ENCODE measurements at regions not wholly inside any gene's neighbourhood (a gene's known extent, or its start where the extent isn't known, plus 50 kb on each side); places are given as distances from the start of the nearest gene placed in this dataset.
"Not testable (repeated sequence)": the region's sequence is repeated elsewhere in the genome, so short reads cannot be mapped to it uniquely, and the experiment has no call there.

DNA sequence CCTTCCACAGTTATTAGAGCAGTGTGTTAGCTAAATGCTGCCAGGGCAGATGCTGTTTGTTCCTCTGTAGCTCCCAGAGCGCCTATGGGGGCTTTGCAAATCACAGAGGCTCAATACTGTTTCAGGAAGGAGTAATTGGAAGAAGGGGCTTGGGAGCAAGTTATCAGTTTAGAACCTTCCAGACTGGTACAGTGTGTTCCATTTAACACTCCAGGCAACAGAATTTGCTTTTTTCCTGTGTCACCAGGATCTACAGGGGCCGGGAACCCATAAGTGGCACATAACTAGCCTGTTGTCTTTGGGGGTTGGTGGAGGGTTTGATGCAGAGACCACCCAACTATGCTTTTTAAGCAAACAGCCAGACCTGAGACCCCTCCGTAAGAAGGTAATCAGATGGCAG lies 307.3 kb upstream of the KCNN2 start:
- no peak for DNase-seq

DNA sequence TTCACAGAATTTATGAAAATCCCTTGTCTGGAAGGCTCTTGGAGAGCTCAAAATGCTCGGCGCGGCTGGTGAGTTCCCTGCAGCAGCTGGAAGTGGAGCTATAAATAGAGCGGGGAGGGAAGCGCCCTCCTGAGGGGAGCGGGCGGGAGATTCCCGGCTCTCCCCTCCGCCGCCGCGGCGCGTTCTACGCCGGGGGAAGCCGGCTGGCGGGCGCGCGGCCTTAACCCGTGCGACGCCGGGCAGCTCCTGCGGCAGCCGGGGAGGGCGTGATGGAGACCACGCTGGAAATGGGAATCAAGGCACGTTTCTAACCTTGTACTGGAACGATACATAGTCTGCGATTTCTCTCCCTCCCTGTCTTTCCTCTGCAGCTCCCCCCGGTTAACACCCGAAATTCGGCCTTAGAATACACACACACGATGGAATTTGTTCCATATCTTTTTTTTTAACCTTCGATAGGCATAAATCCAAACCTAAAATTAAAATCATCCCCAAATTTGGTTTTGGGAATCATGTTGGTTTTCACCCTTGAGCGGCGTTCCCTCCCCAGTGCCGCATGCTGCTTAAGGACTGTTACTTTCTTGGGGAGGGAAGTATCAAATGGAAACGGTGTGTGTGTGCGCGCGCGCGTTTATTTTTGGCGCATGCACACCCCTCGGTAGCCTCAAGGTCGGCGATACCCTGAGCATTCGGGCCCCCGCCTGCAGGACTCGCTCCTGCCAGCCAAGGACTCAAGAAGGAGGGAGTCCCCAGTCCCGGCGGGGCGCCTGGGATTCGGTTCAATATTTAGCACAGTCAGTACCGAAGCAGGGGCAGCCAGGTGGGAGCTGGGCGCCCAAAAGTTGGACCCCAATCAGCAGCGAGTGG lies 306.3 kb upstream of the KCNN2 start:
- DNase-seq: peak; percentile 81

- DNase-seq: no peak
These were observed 305.7 kb upstream of the KCNN2 start for GRCh38 chr5:114056185-114056538.

DNA sequence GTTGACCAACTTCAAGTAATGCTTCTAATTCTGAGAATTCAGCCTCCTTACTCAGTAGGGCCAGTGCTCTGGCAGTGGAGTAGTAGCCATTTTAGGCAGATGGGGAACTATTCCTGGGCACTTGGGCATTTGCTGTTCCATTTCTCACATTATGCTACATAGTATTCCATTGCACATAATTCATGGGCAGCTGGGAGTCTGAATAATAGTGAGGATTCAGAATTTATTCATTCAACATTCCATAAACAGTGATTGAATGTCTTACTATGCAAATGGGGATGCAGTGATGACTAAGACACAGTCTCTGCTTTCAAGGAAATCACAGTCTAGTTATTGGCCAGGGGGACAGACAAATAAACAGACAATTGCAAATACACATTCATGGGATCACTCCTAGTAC lies 301.0 kb upstream of the KCNN2 start:
- no peak for DNase-seq

GRCh38 chr5:114062932-114063867 lies 298.7 kb upstream of the KCNN2 start:
- no peak for DNase-seq

DNA sequence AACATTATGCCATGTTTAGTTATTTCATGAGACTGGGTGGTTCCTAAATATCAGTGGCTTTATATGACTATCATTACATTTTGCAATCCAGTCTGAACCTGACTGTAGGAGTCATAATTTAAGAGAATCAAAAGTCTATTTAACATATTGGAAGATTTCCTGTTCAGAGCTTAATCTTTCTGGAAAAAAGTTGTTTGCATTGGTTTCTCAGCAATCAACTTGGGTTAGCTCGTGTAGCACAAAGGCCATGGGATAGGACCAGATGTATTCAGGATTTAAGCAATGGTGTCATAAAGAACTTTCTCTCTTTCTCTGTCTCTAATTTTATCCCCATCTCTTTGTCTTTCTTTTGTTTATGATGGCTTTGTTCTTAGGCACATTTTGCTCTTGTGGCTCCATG lies 296.0 kb upstream of the KCNN2 start:
- no peak for DNase-seq

DNA sequence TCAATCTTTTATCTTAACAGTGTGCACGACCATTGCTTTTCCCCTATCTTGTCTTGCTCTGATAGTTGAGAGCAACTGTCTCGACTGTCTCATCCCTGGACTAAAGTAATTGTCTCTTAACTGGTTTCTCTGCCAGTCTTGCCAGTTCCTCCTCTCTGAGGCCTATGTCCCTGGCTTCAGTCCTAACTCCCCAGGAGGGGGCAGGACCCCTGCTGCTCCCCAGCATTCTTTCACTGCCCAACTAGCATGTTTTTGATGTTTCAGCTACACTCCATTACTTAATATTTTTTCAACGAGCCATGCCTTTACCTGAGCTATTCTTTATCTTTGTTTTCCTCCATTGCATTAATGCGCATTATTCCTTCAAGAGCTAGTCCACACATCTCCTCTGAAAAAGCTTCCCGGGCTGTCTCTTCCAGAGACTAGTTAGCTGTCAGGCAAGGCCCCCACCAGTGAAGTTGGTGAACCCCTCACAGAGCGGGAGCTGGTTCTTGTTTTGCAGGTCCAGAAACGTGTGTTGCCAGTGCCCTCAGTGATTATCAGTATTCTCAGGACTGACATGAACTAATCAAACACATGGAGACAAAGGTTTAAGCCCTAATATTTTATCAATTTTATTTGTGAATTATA lies 291.7 kb upstream of the KCNN2 start:
- DNase-seq: no peak

DNA sequence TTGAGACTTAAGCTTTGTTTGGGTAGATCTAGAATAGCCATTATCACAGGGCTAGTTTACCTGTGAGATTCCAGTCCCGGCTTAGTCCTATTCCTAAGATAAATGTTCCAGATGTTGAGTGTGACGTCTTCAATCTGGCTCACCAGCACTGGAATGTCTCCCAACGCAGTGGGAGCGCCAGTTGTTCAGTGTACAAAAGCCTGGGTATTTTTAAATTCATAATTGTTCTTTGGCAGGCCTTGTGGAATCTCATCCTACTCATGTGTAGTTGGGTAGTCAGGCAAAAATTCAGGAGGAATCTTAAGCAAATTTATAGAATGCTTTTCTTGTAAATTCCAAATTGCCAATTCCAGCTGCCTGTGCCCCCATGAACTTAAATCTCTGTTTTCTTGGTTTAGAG lies 272.6 kb upstream of the KCNN2 start:
- DNase-seq: no peak

DNA sequence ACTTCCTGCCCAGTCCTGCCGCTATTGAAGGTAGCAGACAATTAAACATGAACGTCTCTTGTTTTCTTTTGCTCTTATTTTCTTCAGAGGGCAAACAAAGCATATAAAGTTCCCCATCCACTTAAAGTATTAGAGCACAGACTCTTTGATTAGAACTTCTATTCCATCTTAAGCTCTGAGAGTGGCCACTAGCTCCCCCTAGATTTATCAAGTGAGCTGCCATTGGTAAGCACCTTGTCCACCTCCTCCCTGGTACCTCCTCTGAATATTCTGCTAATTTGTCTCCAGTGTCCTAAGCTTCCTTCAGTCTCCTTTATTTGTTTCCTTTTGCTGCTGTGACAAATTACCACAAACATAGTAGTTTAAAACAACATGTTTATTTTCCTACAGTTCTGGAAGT lies 264.3 kb upstream of the KCNN2 start:
- DNase-seq: no peak

DNA sequence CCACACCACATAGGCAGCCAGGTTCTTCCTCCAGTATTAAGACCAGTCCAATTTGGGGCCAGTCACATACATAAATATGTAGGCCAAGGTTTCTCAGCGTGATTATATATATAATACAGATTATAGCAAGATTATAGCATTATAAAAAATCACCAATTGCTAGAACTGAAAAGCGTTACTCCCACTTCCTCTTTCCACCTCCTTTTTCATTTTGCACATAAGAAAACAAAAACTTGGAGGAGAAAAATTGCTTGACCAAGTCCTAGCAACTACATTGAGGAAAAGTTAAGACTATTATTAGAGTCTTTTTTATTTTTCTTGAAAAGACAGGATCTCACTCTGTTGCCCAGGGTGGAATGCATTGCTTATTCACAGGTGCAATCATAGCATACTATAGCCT lies 262.7 kb upstream of the KCNN2 start:
- no peak for DNase-seq

GRCh38 chr5:114101153-114101552 lies 260.7 kb upstream of the KCNN2 start:
- no peak for DNase-seq

GRCh38 chr5:114113604-114114003 lies 248.3 kb upstream of the KCNN2 start:
- DNase-seq: no peak

DNA sequence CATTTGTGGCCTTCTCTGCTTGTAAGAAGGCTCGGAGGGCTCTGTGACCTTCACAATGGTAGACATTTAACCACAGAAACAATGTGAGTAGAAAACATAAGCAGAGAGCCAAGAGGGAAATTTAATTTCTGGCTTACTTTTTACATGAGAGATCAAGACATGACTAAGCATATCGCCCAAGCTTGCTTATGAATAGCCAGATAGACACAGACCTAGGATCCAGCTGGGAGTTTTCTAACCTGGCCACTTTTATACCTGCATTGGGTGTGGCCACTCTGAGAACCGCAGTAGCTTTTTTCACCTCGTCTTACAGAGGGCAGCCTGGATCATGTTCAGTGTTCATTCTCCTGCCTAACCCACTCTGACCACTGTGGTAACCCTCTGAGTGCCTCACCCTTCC lies 244.9 kb upstream of the KCNN2 start:
- no peak for DNase-seq

DNA sequence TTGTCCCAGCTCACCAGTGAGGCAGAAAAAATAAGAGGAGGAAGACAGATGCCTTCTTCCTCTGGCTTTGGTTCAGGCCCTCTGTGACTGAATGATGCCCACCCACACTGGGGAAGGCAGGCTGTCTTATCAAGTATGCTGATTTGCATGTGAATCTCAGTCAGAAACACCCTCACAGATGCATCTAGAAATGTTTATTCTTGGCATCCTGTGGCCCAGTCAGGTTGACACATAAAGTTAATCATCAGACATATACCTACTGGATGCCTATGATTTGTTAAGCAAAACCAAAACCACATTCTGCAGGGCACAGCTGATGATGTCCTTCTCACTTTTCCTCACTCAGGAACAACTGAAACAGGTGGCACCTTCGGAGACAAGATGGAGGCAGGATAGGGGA lies 243.4 kb upstream of the KCNN2 start:
- no peak for DNase-seq

DNA sequence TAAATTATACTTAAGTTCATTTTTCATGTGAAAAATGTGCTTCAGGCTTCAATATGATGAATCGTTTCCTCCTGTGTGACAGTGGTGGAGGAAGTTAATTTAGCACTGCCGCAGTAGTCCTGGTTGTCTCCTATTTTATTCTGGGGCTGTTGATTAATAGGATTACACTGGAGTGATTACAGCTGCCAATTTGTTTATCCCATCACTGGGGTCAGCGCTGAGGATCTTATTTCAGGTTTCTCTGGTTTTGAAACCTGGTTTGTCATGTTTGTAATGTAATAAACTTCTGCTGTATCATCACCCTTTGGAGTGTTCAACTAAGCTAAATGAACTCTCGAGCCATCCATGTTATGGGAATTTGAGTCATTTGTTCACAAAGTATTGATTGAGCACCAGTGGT lies 241.7 kb upstream of the KCNN2 start:
- DNase-seq: no peak

DNA sequence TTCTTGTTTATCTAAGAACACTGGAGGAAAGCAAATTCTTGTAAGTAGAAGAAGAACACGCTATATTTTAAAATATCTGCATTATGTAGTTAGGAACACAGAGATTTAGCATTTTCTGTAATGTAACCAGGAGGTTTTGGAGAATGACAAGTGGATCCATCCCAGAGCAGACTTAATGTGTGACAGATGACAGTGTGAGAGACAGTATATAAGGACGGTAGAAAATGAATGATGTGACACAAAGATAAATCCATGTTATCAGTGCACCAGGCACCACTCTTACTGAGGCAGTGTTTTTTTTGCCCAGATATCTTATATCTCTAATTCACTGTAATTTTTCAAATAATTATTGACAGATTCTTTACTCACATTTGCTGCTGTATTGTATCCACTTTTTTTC lies 239.0 kb upstream of the KCNN2 start:
- DNase-seq: no peak

- DNase-seq: no peak
These were observed 238.2 kb upstream of the KCNN2 start for GRCh38 chr5:114123654-114124053.

- no peak for DNase-seq
These were observed 215.5 kb upstream of the KCNN2 start for GRCh38 chr5:114146398-114146797.

- no peak for DNase-seq
These were observed 213.6 kb upstream of the KCNN2 start for GRCh38 chr5:114148253-114148652.

DNA sequence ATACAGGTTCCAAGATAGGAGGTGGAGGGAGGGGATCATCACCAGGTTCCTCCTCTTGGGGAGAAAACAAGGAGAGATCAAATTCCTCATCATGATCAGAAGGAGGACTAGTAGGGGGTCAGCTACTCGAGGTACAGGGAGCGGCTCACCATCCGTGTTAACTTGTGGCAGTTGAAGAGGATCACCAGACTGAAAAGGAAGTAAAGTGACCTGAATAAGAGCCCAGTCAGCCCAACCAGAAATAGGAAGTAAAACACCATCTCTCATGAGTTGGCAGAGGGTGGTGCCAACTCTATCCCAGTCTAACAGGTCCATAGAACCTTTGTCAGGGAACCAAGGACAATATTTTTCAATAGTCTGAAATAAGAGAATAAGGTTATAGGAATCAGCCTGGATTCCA lies 213.1 kb upstream of the KCNN2 start:
- not testable (repeated sequence) for DNase-seq

DNA sequence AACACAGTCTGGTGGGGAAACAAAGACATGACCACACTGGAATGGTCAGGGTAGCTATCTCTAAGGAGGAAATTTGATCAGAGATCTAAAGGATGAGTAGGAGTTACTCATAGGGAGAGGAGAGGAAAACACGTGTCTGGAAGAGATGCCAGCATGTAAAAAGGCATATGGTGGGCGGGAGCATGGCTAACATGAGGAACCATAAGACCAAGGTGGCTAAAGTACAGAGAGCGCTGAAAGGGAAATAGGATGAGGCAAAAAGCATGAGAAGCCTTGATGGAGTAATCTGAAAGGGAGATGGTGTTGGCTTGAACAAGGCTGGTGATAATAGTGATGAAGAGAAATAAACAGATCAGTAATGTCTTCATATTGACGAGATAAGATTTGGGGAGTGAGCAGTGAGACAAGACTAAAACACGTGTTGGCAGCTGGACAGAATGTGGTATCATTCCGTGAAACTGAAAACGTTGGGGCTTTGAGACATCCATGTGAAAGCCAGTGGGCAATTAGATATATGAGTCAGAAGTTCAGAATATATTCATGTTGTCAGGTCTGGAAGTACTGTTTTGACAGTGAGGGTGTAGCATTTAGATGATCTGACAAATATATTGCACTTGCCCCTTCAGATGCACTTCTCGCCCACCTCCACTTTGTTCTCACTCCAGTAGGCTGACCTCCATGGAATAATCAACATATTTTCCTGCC lies 209.1 kb upstream of the KCNN2 start:
- no peak for DNase-seq

GRCh38 chr5:114153392-114153791 lies 208.5 kb upstream of the KCNN2 start:
- no peak for DNase-seq

GRCh38 chr5:114153833-114154232 lies 208.0 kb upstream of the KCNN2 start:
- no peak for DNase-seq
